ENCODE measurements at regions not wholly inside any gene's neighbourhood (a gene's known extent, or its start where the extent isn't known, plus 50 kb on each side); places are given as distances from the start of the nearest gene placed in this dataset.

GRCh38 chr3:68485051-68485450 is 447.3 kb downstream of the TAFA4 start:
- 0% methylated on average over 1 of the region's 1 CpG for WGBS (ENCODE audit: low lambda C conversion rate)
- TF ChIP-seq NRF1 (IDR thresholded peaks at IDR 0.05; ENCODE audit: low read depth, low read length) (no peak), NFIC (IDR thresholded peaks at IDR 0.05; ENCODE audit: borderline replicate concordance) (no peak), IRF3 (IDR thresholded peaks at IDR 0.05; ENCODE audit: low read depth, low read length) (no peak), ZBTB33 (IDR thresholded peaks at IDR 0.05; ENCODE audit: borderline replicate concordance, low read depth) (no peak), USF2 (IDR thresholded peaks at IDR 0.05; ENCODE audit: borderline replicate concordance, low read depth, low read length) (no peak)
- Histone ChIP-seq H3K9me2 (no peaks in the 10 kb centered on the region), H3K79me2 (ENCODE audit: insufficient read depth) (no peaks in the 10 kb centered on the region), H3K9me3 (no peaks in the 10 kb centered on the region; the same call in 1 of the 2 replicates), H3K4me3 (ENCODE audit: low read depth in 2 of 2, low read length in 1 of 2) (no peak overlapping the region), H4K20me1 (ENCODE audit: insufficient read depth) (no peaks in the 10 kb centered on the region), H3K4me1 (ENCODE audit: control insufficient read depth in 1 of 2, insufficient read depth in 2 of 2, low read depth in 1 of 2, low read length in 1 of 2) (no peaks in the 10 kb centered on the region), H3K36me3 (replicated peaks in 1 of 2; ENCODE audit: control insufficient read depth in 1 of 2, insufficient read depth in 2 of 2, low read length in 1 of 2) (no peaks in the 10 kb centered on the region), H3K27ac (ENCODE audit: low read depth in 2 of 2, low read length in 1 of 2) (no peak overlapping the region), H3K9ac (no peak overlapping the region), H2AFZ (ENCODE audit: low read depth) (no peak overlapping the region), H3K27me3 (ENCODE audit: insufficient read depth) (no peaks in the 10 kb centered on the region), H3K4me2 (no peak overlapping the region), H3F3A (replicated peaks; ENCODE audit: insufficient read depth) (no peaks in the 10 kb centered on the region)
- CTCF ChIA-PET, result no interaction called here
- DNase-seq, result no peak
- POLR2A ChIA-PET, result no interaction called here

GRCh38 chr3:68483601-68484000 is 448.7 kb downstream of the TAFA4 start:
- DNase-seq, result no peak
- H3K4me3 ChIP-seq (ENCODE audit: low read depth in 2 of 2, low read length in 1 of 2), result no peak overlapping the region
- no peak overlapping the region for H3K4me2 ChIP-seq
- no peaks in the 10 kb centered on the region for H3K27me3 ChIP-seq (ENCODE audit: insufficient read depth)
- no peaks in the 10 kb centered on the region for H3F3A ChIP-seq (replicated peaks; ENCODE audit: insufficient read depth)
- no peaks in the 10 kb centered on the region for H4K20me1 ChIP-seq (ENCODE audit: insufficient read depth)
- ChIA-PET POLR2A (no interaction called here), CTCF (interaction anchor here (1.0 kb wide), 1 partner anchor 9 kb away, joined by 3 read pairs; no protein-coding TSS in a partner anchor)
- H3K27ac ChIP-seq (ENCODE audit: low read depth in 2 of 2, low read length in 1 of 2), result no peak overlapping the region
- TF ChIP-seq REST (IDR thresholded peaks at IDR 0.05; ENCODE audit: low read depth, low read length) (no peak), JUND (IDR thresholded peaks at IDR 0.05) (no peak), SMC3 (IDR thresholded peaks at IDR 0.05; ENCODE audit: low read depth, low read length) (no peak)
- no peaks in the 10 kb centered on the region for H3K9me2 ChIP-seq
- 9% methylated on average over 3 of the region's 3 CpGs for WGBS (ENCODE audit: low lambda C conversion rate)
- no peaks in the 10 kb centered on the region for H3K79me2 ChIP-seq (ENCODE audit: insufficient read depth)
- H3K9ac ChIP-seq, result no peak overlapping the region
- no peaks in the 10 kb centered on the region for H3K36me3 ChIP-seq (replicated peaks in 1 of 2; ENCODE audit: control insufficient read depth in 1 of 2, insufficient read depth in 2 of 2, low read length in 1 of 2)
- H2AFZ ChIP-seq (ENCODE audit: low read depth), result no peak overlapping the region
- H3K9me3 ChIP-seq, result no peaks in the 10 kb centered on the region
- H3K4me1 ChIP-seq (ENCODE audit: control insufficient read depth in 1 of 2, insufficient read depth in 2 of 2, low read depth in 1 of 2, low read length in 1 of 2), result no peaks in the 10 kb centered on the region
